ENCODE measurements at regions not wholly inside any gene's neighbourhood (a gene's known extent, or its start where the extent isn't known, plus 50 kb on each side); places are given as distances from the start of the nearest gene placed in this dataset.

DNA sequence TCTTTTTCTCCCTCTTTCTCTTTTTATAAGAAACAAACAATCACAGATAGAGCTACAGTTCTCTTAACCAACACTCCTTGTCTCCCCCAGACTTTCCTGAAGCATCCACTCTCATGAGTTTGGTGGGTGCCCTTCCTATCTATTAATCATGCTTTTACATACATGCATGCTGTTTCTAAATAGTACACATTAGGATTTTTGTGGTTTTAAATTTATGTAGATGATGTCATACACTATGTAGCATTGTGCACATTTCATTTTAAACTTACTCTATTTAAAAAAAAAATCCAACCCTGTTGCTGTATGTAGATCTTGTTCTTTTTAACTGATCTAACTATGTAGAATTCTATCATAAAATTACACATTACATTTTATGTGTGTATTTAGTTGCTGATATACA, 104.3 kb upstream of the MRPS22 start:
- intact Hi-C loops (cut with micrococcal nuclease) (no loop called here), in situ Hi-C loops (cut with MboI; ENCODE audit: low sequenced_read_pairs) (no loop called here), dilution Hi-C loops (cut with HindIII; ENCODE audit: low sequenced_read_pairs, unreplicated experiment) (no loop called here)
- Histone ChIP-seq H2BK20ac (ENCODE audit: low read depth, low read length) (no peak overlapping the region), H3K4ac (ENCODE audit: low read depth, low read length) (no peak overlapping the region), H3K14ac (replicated peaks; ENCODE audit: low read depth, low read length) (no peak overlapping the region), H2AK9ac (replicated peaks; ENCODE audit: low read depth, low read length, poor library complexity) (no peak overlapping the region), H3K27ac (ENCODE audit: insufficient read depth, low read length) (no peak overlapping the region), H3K9me3 (ENCODE audit: control insufficient read depth, insufficient read depth, low read length) (no peaks in the 10 kb centered on the region), H2BK120ac (ENCODE audit: low read depth, low read length) (no peak overlapping the region), H3K9me1 (ENCODE audit: insufficient read depth, low read length) (no peaks in the 10 kb centered on the region; the same call in 1 of the 2 replicates), H3K4me2 (ENCODE audit: low read depth, low read length) (no peak overlapping the region), H3K36me3 (ENCODE audit: control insufficient read depth, insufficient read depth, low read length) (no peaks in the 10 kb centered on the region), H3K56ac (ENCODE audit: extremely low read depth, insufficient read depth, low read length) (no peak overlapping the region), H2AK5ac (ENCODE audit: low read depth, low read length) (no peak overlapping the region), H4K5ac (ENCODE audit: low read depth, low read length) (no peak overlapping the region), H4K8ac (ENCODE audit: low read depth in 2 of 2, low read length in 2 of 2) (no peak overlapping the region), H2AFZ (replicated peaks; ENCODE audit: low read length, poor library complexity) (no peak overlapping the region), H3K4me1 (ENCODE audit: control insufficient read depth, insufficient read depth, low read length) (no peaks in the 10 kb centered on the region), H3K23ac (ENCODE audit: low read depth, low read length) (no peak overlapping the region), H3K79me1 (ENCODE audit: low read depth in 1 of 2, low read length in 2 of 2) (no peaks in the 10 kb centered on the region), H3K27me3 (ENCODE audit: control insufficient read depth, insufficient read depth, low read length) (peaks cover 21% of the 10 kb centered on the region), H4K91ac (ENCODE audit: insufficient read depth, low read depth, low read length) (no peak overlapping the region), H3K18ac (ENCODE audit: low read depth, low read length) (no peak overlapping the region), H3K9ac (ENCODE audit: low read depth, low read length) (no peak overlapping the region), H2BK15ac (ENCODE audit: low read depth, low read length) (no peak overlapping the region), H4K20me1 (ENCODE audit: insufficient read depth, low read length) (no peaks in the 10 kb centered on the region), H3K4me3 (ENCODE audit: insufficient read depth, low read depth, low read length) (no peak overlapping the region), H2BK5ac (ENCODE audit: low read depth, low read length, poor library complexity, severe bottlenecking) (no peak overlapping the region)
- no peak for TF ChIP-seq BHLHE40 (IDR thresholded peaks at IDR 0.05; ENCODE audit: low read depth, low read length)
- no peak for TF ChIP-seq RAD21 (IDR thresholded peaks at IDR 0.05; ENCODE audit: low read length)
- no peak for TF ChIP-seq MAZ (IDR thresholded peaks at IDR 0.05; ENCODE audit: borderline replicate concordance, low read depth, low read length)
- no peak for TF ChIP-seq FOS (IDR thresholded peaks at IDR 0.05; ENCODE audit: low read depth, low read length)
- TF ChIP-seq NFE2L2 (IDR thresholded peaks at IDR 0.05; ENCODE audit: low read depth, low read length), result no peak
- no peak for TF ChIP-seq SMC3 (IDR thresholded peaks at IDR 0.05; ENCODE audit: low read depth, low read length)
- TF ChIP-seq CHD1 (IDR thresholded peaks at IDR 0.05; ENCODE audit: low read depth, low read length), result no peak
- no peak for TF ChIP-seq RCOR1 (IDR thresholded peaks at IDR 0.05; ENCODE audit: insufficient replicate concordance, low read length)
- TF ChIP-seq, protein P1, sequence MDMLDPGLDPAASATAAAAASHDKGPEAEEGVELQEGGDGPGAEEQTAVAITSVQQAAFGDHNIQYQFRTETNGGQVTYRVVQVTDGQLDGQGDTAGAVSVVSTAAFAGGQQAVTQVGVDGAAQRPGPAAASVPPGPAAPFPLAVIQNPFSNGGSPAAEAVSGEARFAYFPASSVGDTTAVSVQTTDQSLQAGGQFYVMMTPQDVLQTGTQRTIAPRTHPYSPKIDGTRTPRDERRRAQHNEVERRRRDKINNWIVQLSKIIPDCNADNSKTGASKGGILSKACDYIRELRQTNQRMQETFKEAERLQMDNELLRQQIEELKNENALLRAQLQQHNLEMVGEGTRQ (IDR thresholded peaks at IDR 0.05; ENCODE audit: low read depth, low read length), result no peak
- TF ChIP-seq RFX5 (IDR thresholded peaks at IDR 0.05; ENCODE audit: low read depth, low read length), result no peak
- TF ChIP-seq, protein P2, sequence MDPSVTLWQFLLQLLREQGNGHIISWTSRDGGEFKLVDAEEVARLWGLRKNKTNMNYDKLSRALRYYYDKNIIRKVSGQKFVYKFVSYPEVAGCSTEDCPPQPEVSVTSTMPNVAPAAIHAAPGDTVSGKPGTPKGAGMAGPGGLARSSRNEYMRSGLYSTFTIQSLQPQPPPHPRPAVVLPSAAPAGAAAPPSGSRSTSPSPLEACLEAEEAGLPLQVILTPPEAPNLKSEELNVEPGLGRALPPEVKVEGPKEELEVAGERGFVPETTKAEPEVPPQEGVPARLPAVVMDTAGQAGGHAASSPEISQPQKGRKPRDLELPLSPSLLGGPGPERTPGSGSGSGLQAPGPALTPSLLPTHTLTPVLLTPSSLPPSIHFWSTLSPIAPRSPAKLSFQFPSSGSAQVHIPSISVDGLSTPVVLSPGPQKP (IDR thresholded peaks at IDR 0.05; ENCODE audit: borderline replicate concordance, low read depth, low read length), result no peak
- no peak for TF ChIP-seq MAFK (IDR thresholded peaks at IDR 0.05; ENCODE audit: low read depth, low read length)
- TF ChIP-seq, protein P3, sequence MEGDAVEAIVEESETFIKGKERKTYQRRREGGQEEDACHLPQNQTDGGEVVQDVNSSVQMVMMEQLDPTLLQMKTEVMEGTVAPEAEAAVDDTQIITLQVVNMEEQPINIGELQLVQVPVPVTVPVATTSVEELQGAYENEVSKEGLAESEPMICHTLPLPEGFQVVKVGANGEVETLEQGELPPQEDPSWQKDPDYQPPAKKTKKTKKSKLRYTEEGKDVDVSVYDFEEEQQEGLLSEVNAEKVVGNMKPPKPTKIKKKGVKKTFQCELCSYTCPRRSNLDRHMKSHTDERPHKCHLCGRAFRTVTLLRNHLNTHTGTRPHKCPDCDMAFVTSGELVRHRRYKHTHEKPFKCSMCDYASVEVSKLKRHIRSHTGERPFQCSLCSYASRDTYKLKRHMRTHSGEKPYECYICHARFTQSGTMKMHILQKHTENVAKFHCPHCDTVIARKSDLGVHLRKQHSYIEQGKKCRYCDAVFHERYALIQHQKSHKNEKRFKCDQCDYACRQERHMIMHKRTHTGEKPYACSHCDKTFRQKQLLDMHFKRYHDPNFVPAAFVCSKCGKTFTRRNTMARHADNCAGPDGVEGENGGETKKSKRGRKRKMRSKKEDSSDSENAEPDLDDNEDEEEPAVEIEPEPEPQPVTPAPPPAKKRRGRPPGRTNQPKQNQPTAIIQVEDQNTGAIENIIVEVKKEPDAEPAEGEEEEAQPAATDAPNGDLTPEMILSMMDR (conservative IDR thresholded peaks at IDR 0.05; ENCODE audit: low read depth, low read length), result no peak
- TF ChIP-seq MXI1 (IDR thresholded peaks at IDR 0.05; ENCODE audit: borderline replicate concordance, low read depth, low read length), result no peak
- no peak for TF ChIP-seq POLR2A (IDR thresholded peaks at IDR 0.05; ENCODE audit: low read depth, low read length)
- no peak for TF ChIP-seq CEBPB (IDR thresholded peaks at IDR 0.05; ENCODE audit: low read depth, low read length)
- DNase-seq (no peak), ATAC-seq (ENCODE audit: low read depth) (no peak)
- BruUV-seq (replicated peaks), result no TSS peak
- CTCF ChIA-PET, result no interaction called here
- POLR2A ChIA-PET (ENCODE audit: unreplicated experiment), result no interaction called here

Data from IMR-90 (cell line).